ENCODE measurements at regions not wholly inside any gene's neighbourhood (a gene's known extent, or its start where the extent isn't known, plus 50 kb on each side); places are given as distances from the start of the nearest gene placed in this dataset.

GRCh38 chr9:99573886-99574285 is 247.8 kb upstream of the NR4A3 start:
- no peak for DNase-seq (ENCODE audit: low read depth)
- H3K4me3 ChIP-seq (ENCODE audit: low read length): no peak overlapping the region
- no peak for TF ChIP-seq CTCF (conservative IDR thresholded peaks at IDR 0.05; ENCODE audit: low read depth, low read length)

- no peak overlapping the region for H3K4me3 ChIP-seq (ENCODE audit: low read length)
- no peak for DNase-seq (ENCODE audit: low read depth)
- no peak for TF ChIP-seq CTCF (conservative IDR thresholded peaks at IDR 0.05; ENCODE audit: low read depth, low read length)
Observed at GRCh38 chr9:99576002-99576401, 245.7 kb upstream of the NR4A3 start.

DNA sequence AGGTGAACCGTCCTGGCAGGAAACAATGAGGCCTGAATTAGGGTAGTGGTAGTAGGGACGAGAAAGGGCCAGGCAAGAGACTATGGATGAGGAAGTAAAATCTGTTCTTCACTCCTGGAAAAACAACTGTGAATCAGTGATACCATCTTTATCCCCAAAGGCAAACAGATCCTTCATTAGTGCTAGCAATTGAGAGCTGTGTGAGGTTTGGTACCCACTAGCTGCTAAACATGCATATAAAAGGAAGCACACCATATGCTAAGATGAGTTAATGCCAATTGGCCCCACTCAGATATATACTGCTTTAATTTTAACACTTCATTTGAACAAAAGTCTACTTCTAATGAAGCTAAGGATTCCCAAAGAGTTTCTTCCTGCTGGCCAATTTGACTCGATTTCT is 244.8 kb upstream of the NR4A3 start:
- no peak for DNase-seq (ENCODE audit: low read depth)
- H3K4me3 ChIP-seq (ENCODE audit: low read length): no peak overlapping the region
- TF ChIP-seq CTCF (conservative IDR thresholded peaks at IDR 0.05; ENCODE audit: low read depth, low read length): no peak

DNA sequence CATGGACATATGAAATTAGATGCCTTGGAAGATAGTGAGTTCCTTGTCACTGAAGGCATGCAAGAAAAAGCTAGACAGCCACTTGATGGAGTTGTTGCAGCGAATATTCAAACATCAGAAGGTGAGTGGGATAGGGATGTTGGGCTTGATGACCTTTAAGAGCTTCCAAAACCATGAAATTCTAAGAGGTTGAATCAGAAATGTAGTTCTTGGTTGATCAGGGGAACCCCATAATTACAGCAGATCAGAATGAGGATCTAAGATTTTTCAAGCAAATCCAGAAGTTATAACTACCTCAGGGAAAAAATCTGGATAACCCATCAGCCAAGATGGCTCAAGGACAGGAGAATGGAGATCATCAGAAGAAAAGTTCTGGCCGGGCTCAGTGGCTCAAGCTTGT is 244.3 kb upstream of the NR4A3 start:
- no peak for TF ChIP-seq CTCF (conservative IDR thresholded peaks at IDR 0.05; ENCODE audit: low read depth, low read length)
- H3K4me3 ChIP-seq (ENCODE audit: low read length): no peak overlapping the region
- no peak for DNase-seq (ENCODE audit: low read depth)

DNA sequence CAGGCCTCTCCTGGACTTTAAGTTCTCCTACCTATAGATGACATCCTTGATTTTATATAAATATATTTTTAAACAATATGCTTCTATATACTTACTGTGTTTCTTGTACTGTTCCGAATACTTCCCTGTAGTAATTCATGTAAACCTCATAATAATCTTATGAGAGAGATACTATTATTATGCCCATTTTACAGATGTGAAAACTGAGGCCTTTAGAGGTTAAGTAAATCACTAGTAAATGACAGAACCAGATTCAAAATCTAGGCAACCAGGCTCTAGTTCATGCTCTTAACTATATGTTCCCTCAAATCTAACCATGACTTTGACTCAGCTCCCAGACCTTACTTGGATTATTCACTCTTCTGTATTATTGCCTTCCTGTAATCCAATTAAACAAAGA is 243.0 kb upstream of the NR4A3 start:
- no peak overlapping the region for H3K4me3 ChIP-seq (ENCODE audit: low read length)
- no peak for TF ChIP-seq CTCF (conservative IDR thresholded peaks at IDR 0.05; ENCODE audit: low read depth, low read length)
- DNase-seq (ENCODE audit: low read depth): no peak

GRCh38 chr9:99579964-99580363 is 241.7 kb upstream of the NR4A3 start:
- DNase-seq (ENCODE audit: low read depth): no peak
- H3K4me3 ChIP-seq (ENCODE audit: low read length): no peak overlapping the region
- TF ChIP-seq CTCF (conservative IDR thresholded peaks at IDR 0.05; ENCODE audit: low read depth, low read length): no peak

GRCh38 chr9:99582814-99583213 is 238.9 kb upstream of the NR4A3 start:
- no peak overlapping the region for H3K4me3 ChIP-seq (ENCODE audit: low read length)
- no peak for DNase-seq (ENCODE audit: low read depth)
- no peak for TF ChIP-seq CTCF (conservative IDR thresholded peaks at IDR 0.05; ENCODE audit: low read depth, low read length)
